Activated T-helper 17 cell treated with anti-CD3 and anti-CD28 coated beads, Interleukin-2, amount 50 U/mL, for 72 hours (primary cell): ENCODE measurements at regions not wholly inside any gene's neighbourhood (a gene's known extent, or its start where the extent isn't known, plus 50 kb on each side); places are given as distances from the start of the nearest gene placed in this dataset.

Experiments used
- ATAC-seq: fragments of 150-1000 bp; cut with Tn5 transposase; replicated peaks from 2 replicates; pipeline ENCODE4 v1.10.0; 2021; ENCODE audit warnings: mild to moderate bottlenecking, moderate library complexity
- H3K27ac Mint-ChIP-seq: one replicate; pipeline ENCODE4 v1.8.0; 2022; ENCODE audit warnings: mixed read lengths
- H3K27me3 Mint-ChIP-seq: one replicate; pipeline ENCODE4 v1.8.0; 2022; ENCODE audit warnings: mixed read lengths
- H3K36me3 Mint-ChIP-seq: one replicate; pipeline ENCODE4 v1.8.0; 2022; ENCODE audit warnings: low read depth, mild to moderate bottlenecking, mixed read lengths
- H3K4me1 Mint-ChIP-seq: one replicate; pipeline ENCODE4 v1.8.0; 2022; ENCODE audit warnings: mixed read lengths
- H3K4me3 Mint-ChIP-seq: one replicate; pipeline ENCODE4 v1.8.0; 2022; ENCODE audit warnings: mild to moderate bottlenecking, mixed read lengths
- H3K9me3 Mint-ChIP-seq: one replicate; pipeline ENCODE4 v1.8.0; 2022; ENCODE audit warnings: mixed read lengths

GRCh38 chr12:115417610-115418009 lies 733.6 kb upstream of the TBX3 start:
- H3K27ac Mint-ChIP-seq = no peak overlapping the region
- no peaks in the 10 kb centered on the region for H3K27me3 Mint-ChIP-seq
- H3K4me3 Mint-ChIP-seq = no peak overlapping the region
- peaks cover 11% of the 10 kb centered on the region for H3K9me3 Mint-ChIP-seq
- H3K36me3 Mint-ChIP-seq = no peaks in the 10 kb centered on the region
- H3K4me1 Mint-ChIP-seq = no peaks in the 10 kb centered on the region
- no peak for ATAC-seq

- H3K27me3 Mint-ChIP-seq = no peaks in the 10 kb centered on the region
- no peaks in the 10 kb centered on the region for H3K4me1 Mint-ChIP-seq
- no peak overlapping the region for H3K27ac Mint-ChIP-seq
- no peak overlapping the region for H3K4me3 Mint-ChIP-seq
- H3K9me3 Mint-ChIP-seq = peaks cover 11% of the 10 kb centered on the region
- H3K36me3 Mint-ChIP-seq = no peaks in the 10 kb centered on the region
- ATAC-seq = no peak
These were observed 732.9 kb upstream of the TBX3 start for GRCh38 chr12:115416869-115417268.

- H3K27me3 Mint-ChIP-seq = no peaks in the 10 kb centered on the region
- H3K4me1 Mint-ChIP-seq = no peaks in the 10 kb centered on the region
- peaks cover 9% of the 10 kb centered on the region for H3K9me3 Mint-ChIP-seq
- no peak overlapping the region for H3K4me3 Mint-ChIP-seq
- ATAC-seq = no peak
- no peak overlapping the region for H3K27ac Mint-ChIP-seq
- no peaks in the 10 kb centered on the region for H3K36me3 Mint-ChIP-seq
These were observed 729.7 kb upstream of the TBX3 start for GRCh38 chr12:115413626-115414025.

GRCh38 chr12:115412831-115413230 lies 728.9 kb upstream of the TBX3 start:
- Mint-ChIP-seq H3K27ac (no peak overlapping the region), H3K36me3 (no peaks in the 10 kb centered on the region), H3K4me3 (no peak overlapping the region), H3K9me3 (peaks cover 9% of the 10 kb centered on the region), H3K27me3 (no peaks in the 10 kb centered on the region), H3K4me1 (no peaks in the 10 kb centered on the region)
- no peak for ATAC-seq

GRCh38 chr12:115411121-115411520 lies 727.1 kb upstream of the TBX3 start:
- no peak overlapping the region for H3K27ac Mint-ChIP-seq
- peaks cover 4% of the 10 kb centered on the region for H3K9me3 Mint-ChIP-seq
- no peak overlapping the region for H3K4me3 Mint-ChIP-seq

GRCh38 chr12:115408642-115409041 lies 724.7 kb upstream of the TBX3 start:
- Mint-ChIP-seq H3K36me3 (no peaks in the 10 kb centered on the region), H3K27me3 (no peaks in the 10 kb centered on the region), H3K4me1 (no peaks in the 10 kb centered on the region), H3K9me3 (no peaks in the 10 kb centered on the region), H3K27ac (no peak overlapping the region), H3K4me3 (no peak overlapping the region)
- ATAC-seq = no peak

More at GRCh38 chr12:115411121-115411520, 727.1 kb upstream of the TBX3 start:
- no peaks in the 10 kb centered on the region for H3K4me1 Mint-ChIP-seq
- no peaks in the 10 kb centered on the region for H3K27me3 Mint-ChIP-seq
- H3K36me3 Mint-ChIP-seq = no peaks in the 10 kb centered on the region
- no peak for ATAC-seq

- no peak for ATAC-seq
- H3K27ac Mint-ChIP-seq = no peak overlapping the region
- H3K4me1 Mint-ChIP-seq = no peaks in the 10 kb centered on the region
These were observed 723.7 kb upstream of the TBX3 start for GRCh38 chr12:115407723-115408122.

GRCh38 chr12:115407036-115407435 lies 723.1 kb upstream of the TBX3 start:
- H3K36me3 Mint-ChIP-seq = no peaks in the 10 kb centered on the region
- no peaks in the 10 kb centered on the region for H3K4me1 Mint-ChIP-seq
- ATAC-seq = no peak
- no peak overlapping the region for H3K27ac Mint-ChIP-seq
- no peak overlapping the region for H3K4me3 Mint-ChIP-seq
- H3K27me3 Mint-ChIP-seq = no peaks in the 10 kb centered on the region
- no peaks in the 10 kb centered on the region for H3K9me3 Mint-ChIP-seq

More at GRCh38 chr12:115407723-115408122, 723.7 kb upstream of the TBX3 start:
- H3K27me3 Mint-ChIP-seq = no peaks in the 10 kb centered on the region
- H3K4me3 Mint-ChIP-seq = no peak overlapping the region
- H3K9me3 Mint-ChIP-seq = no peaks in the 10 kb centered on the region
- no peaks in the 10 kb centered on the region for H3K36me3 Mint-ChIP-seq

- H3K27ac Mint-ChIP-seq = no peak overlapping the region
- no peaks in the 10 kb centered on the region for H3K36me3 Mint-ChIP-seq
- no peak overlapping the region for H3K4me3 Mint-ChIP-seq
- no peaks in the 10 kb centered on the region for H3K27me3 Mint-ChIP-seq
- H3K9me3 Mint-ChIP-seq = no peaks in the 10 kb centered on the region
- ATAC-seq = no peak
- no peaks in the 10 kb centered on the region for H3K4me1 Mint-ChIP-seq
These were observed 721.5 kb upstream of the TBX3 start for GRCh38 chr12:115405471-115405860.

- Mint-ChIP-seq H3K36me3 (no peaks in the 10 kb centered on the region), H3K4me3 (no peak overlapping the region), H3K9me3 (no peaks in the 10 kb centered on the region), H3K4me1 (no peaks in the 10 kb centered on the region), H3K27ac (no peak overlapping the region), H3K27me3 (no peaks in the 10 kb centered on the region)
- ATAC-seq = no peak
These were observed 720.9 kb upstream of the TBX3 start for GRCh38 chr12:115404761-115405470.

GRCh38 chr12:115403689-115404088 lies 719.7 kb upstream of the TBX3 start:
- no peak overlapping the region for H3K27ac Mint-ChIP-seq
- no peaks in the 10 kb centered on the region for H3K9me3 Mint-ChIP-seq
- H3K4me1 Mint-ChIP-seq = no peaks in the 10 kb centered on the region
- ATAC-seq = no peak
- no peak overlapping the region for H3K4me3 Mint-ChIP-seq
- H3K27me3 Mint-ChIP-seq = no peaks in the 10 kb centered on the region
- H3K36me3 Mint-ChIP-seq = no peaks in the 10 kb centered on the region

- ATAC-seq = no peak
- no peak overlapping the region for H3K4me3 Mint-ChIP-seq
- H3K4me1 Mint-ChIP-seq = no peaks in the 10 kb centered on the region
- H3K27me3 Mint-ChIP-seq = no peaks in the 10 kb centered on the region
- no peaks in the 10 kb centered on the region for H3K9me3 Mint-ChIP-seq
- H3K36me3 Mint-ChIP-seq = no peaks in the 10 kb centered on the region
- no peak overlapping the region for H3K27ac Mint-ChIP-seq
These were observed 719.3 kb upstream of the TBX3 start for GRCh38 chr12:115403253-115403652.

- Mint-ChIP-seq H3K27ac (no peak overlapping the region), H3K36me3 (no peaks in the 10 kb centered on the region), H3K4me3 (no peak overlapping the region), H3K27me3 (no peaks in the 10 kb centered on the region), H3K4me1 (no peaks in the 10 kb centered on the region), H3K9me3 (no peaks in the 10 kb centered on the region)
- ATAC-seq = no peak
These were observed 718.6 kb upstream of the TBX3 start for GRCh38 chr12:115402443-115403180.

GRCh38 chr12:115401761-115402160 lies 717.8 kb upstream of the TBX3 start:
- peaks cover 5% of the 10 kb centered on the region for H3K9me3 Mint-ChIP-seq
- H3K27ac Mint-ChIP-seq = no peak overlapping the region
- ATAC-seq = no peak
- H3K4me3 Mint-ChIP-seq = no peak overlapping the region
- H3K4me1 Mint-ChIP-seq = no peaks in the 10 kb centered on the region
- H3K27me3 Mint-ChIP-seq = no peaks in the 10 kb centered on the region
- no peaks in the 10 kb centered on the region for H3K36me3 Mint-ChIP-seq

- H3K27ac Mint-ChIP-seq = no peak overlapping the region
- peaks cover 5% of the 10 kb centered on the region for H3K9me3 Mint-ChIP-seq
- H3K36me3 Mint-ChIP-seq = no peaks in the 10 kb centered on the region
- ATAC-seq = no peak
- no peak overlapping the region for H3K4me3 Mint-ChIP-seq
- H3K4me1 Mint-ChIP-seq = no peaks in the 10 kb centered on the region
- H3K27me3 Mint-ChIP-seq = no peaks in the 10 kb centered on the region
These were observed 716.0 kb upstream of the TBX3 start for GRCh38 chr12:115400011-115400410.
